ENCODE measurements at regions not wholly inside any gene's neighbourhood (a gene's known extent, or its start where the extent isn't known, plus 50 kb on each side); places are given as distances from the start of the nearest gene placed in this dataset.
"Not testable (repeated sequence)": the region's sequence is repeated elsewhere in the genome, so short reads cannot be mapped to it uniquely, and the experiment has no call there.

- H3K27me3 ChIP-seq: no peaks in the 10 kb centered on the region
- no peak for TF ChIP-seq CTCF (IDR thresholded peaks at IDR 0.05; ENCODE audit: poor library complexity)
- H3K27ac ChIP-seq: no peak overlapping the region
- H3K36me3 ChIP-seq (replicated peaks; ENCODE audit: insufficient read depth, low read depth): no peaks in the 10 kb centered on the region
- H3K4me2 ChIP-seq: no peak overlapping the region
- no peak for DNase-seq (ENCODE audit: low spot score)
- no peaks in the 10 kb centered on the region for H3K79me2 ChIP-seq
- no peaks in the 10 kb centered on the region for H3K9me2 ChIP-seq (replicated peaks; ENCODE audit: insufficient read depth)
- peaks cover 7% of the 10 kb centered on the region for H3K4me1 ChIP-seq (ENCODE audit: insufficient read depth)
- no peak overlapping the region for H2AFZ ChIP-seq
- H3K4me3 ChIP-seq: no peak overlapping the region
- 90% methylated on average over 9 of the region's 9 CpGs for WGBS (ENCODE audit: low lambda C conversion rate, missing lambda C conversion rate)
- H3K9me3 ChIP-seq (ENCODE audit: low read depth): no peaks in the 10 kb centered on the region
- no peaks in the 10 kb centered on the region for H4K20me1 ChIP-seq (ENCODE audit: insufficient read depth, poor library complexity, severe bottlenecking)
Observed at GRCh38 chr3:71984843-71985613, 200.1 kb upstream of the PROK2 start.

- Histone ChIP-seq H3K27ac (peak overlapping the region; percentile 94), H3K4me2 (no peak overlapping the region), H3K4me1 (ENCODE audit: insufficient read depth) (peaks cover 7% of the 10 kb centered on the region), H3K36me3 (replicated peaks; ENCODE audit: insufficient read depth, low read depth) (no peaks in the 10 kb centered on the region), H3K4me3 (no peak overlapping the region), H3K27me3 (no peaks in the 10 kb centered on the region), H4K20me1 (ENCODE audit: insufficient read depth, poor library complexity, severe bottlenecking) (no peaks in the 10 kb centered on the region), H3K79me2 (no peaks in the 10 kb centered on the region), H3K9me3 (ENCODE audit: low read depth) (no peaks in the 10 kb centered on the region), H3K9me2 (replicated peaks; ENCODE audit: insufficient read depth) (no peaks in the 10 kb centered on the region), H2AFZ (no peak overlapping the region)
- DNase-seq (ENCODE audit: low spot score): no peak
- no peak for TF ChIP-seq EZH2phosphoT487 (IDR thresholded peaks at IDR 0.05; ENCODE audit: low read depth, severe bottlenecking, unreplicated experiment)
- TF ChIP-seq EZH2 (IDR thresholded peaks at IDR 0.05; ENCODE audit: borderline replicate concordance): no peak
- no peak for TF ChIP-seq CTCF (IDR thresholded peaks at IDR 0.05; ENCODE audit: poor library complexity)
- WGBS (ENCODE audit: low lambda C conversion rate, missing lambda C conversion rate): 100% methylated on average over 4 of the region's 4 CpGs
Observed at GRCh38 chr3:71983694-71984093, 198.7 kb upstream of the PROK2 start.

GRCh38 chr3:71982506-71983258, 197.7 kb upstream of the PROK2 start:
- H3K9me2 ChIP-seq (replicated peaks; ENCODE audit: insufficient read depth); H3K9me3 ChIP-seq (ENCODE audit: low read depth); H3K79me2 ChIP-seq; H2AFZ ChIP-seq; H3K4me1 ChIP-seq (ENCODE audit: insufficient read depth); H3K4me2 ChIP-seq; H4K20me1 ChIP-seq (ENCODE audit: insufficient read depth, poor library complexity, severe bottlenecking); H3K36me3 ChIP-seq (replicated peaks; ENCODE audit: insufficient read depth, low read depth); H3K27me3 ChIP-seq; H3K4me3 ChIP-seq: not testable (repeated sequence)
- peak; percentile 76 for DNase-seq (ENCODE audit: low spot score)
- peak overlapping the region; percentile 94 for H3K27ac ChIP-seq
- WGBS (ENCODE audit: low lambda C conversion rate, missing lambda C conversion rate): 64% methylated on average over 9 of the region's 9 CpGs

GRCh38 chr3:71979175-71979574, 194.2 kb upstream of the PROK2 start:
- no peaks in the 10 kb centered on the region for H3K9me3 ChIP-seq (ENCODE audit: low read depth)
- H3K4me2 ChIP-seq: peak overlapping the region; percentile 37
- no peaks in the 10 kb centered on the region for H4K20me1 ChIP-seq (ENCODE audit: insufficient read depth, poor library complexity, severe bottlenecking)
- H3K9me2 ChIP-seq (replicated peaks; ENCODE audit: insufficient read depth): no peaks in the 10 kb centered on the region
- 49% methylated on average over 3 of the region's 3 CpGs for WGBS (ENCODE audit: low lambda C conversion rate, missing lambda C conversion rate)
- peak overlapping the region; percentile 84 for H3K27ac ChIP-seq
- H2AFZ ChIP-seq: no peak overlapping the region
- peak; percentile 60 for DNase-seq (ENCODE audit: low spot score)
- TF ChIP-seq EZH2 (IDR thresholded peaks at IDR 0.05; ENCODE audit: borderline replicate concordance) (no peak), EZH2phosphoT487 (IDR thresholded peaks at IDR 0.05; ENCODE audit: low read depth, severe bottlenecking, unreplicated experiment) (no peak), CTCF (IDR thresholded peaks at IDR 0.05; ENCODE audit: poor library complexity) (no peak)
- H3K79me2 ChIP-seq: no peaks in the 10 kb centered on the region
- H3K36me3 ChIP-seq (replicated peaks; ENCODE audit: insufficient read depth, low read depth): no peaks in the 10 kb centered on the region
- no peak overlapping the region for H3K4me3 ChIP-seq
- no peaks in the 10 kb centered on the region for H3K27me3 ChIP-seq
- H3K4me1 ChIP-seq (ENCODE audit: insufficient read depth): peaks cover 7% of the 10 kb centered on the region

All from hepatocyte (in vitro differentiated cells).